ENCODE measurements at regions not wholly inside any gene's neighbourhood (a gene's known extent, or its start where the extent isn't known, plus 50 kb on each side); places are given as distances from the start of the nearest gene placed in this dataset.

- no peak for DNase-seq (ENCODE audit: low read depth)
- no peak for TF ChIP-seq CTCF (conservative IDR thresholded peaks at IDR 0.05; ENCODE audit: low read depth, low read length)
- H3K4me3 ChIP-seq (ENCODE audit: low read depth, low read length), result no peak overlapping the region
Observed at GRCh38 chr3:101950985-101951733, 101.8 kb downstream of the NFKBIZ start.

- H3K4me3 ChIP-seq (ENCODE audit: low read depth, low read length), result no peak overlapping the region
- no peak for TF ChIP-seq CTCF (conservative IDR thresholded peaks at IDR 0.05; ENCODE audit: low read depth, low read length)
- DNase-seq (ENCODE audit: low read depth), result no peak
Observed at GRCh38 chr3:101954361-101954760, 105.0 kb downstream of the NFKBIZ start.

GRCh38 chr3:101954936-101955335 is 105.6 kb downstream of the NFKBIZ start:
- DNase-seq (ENCODE audit: low read depth), result no peak
- H3K4me3 ChIP-seq (ENCODE audit: low read depth, low read length), result no peak overlapping the region
- no peak for TF ChIP-seq CTCF (conservative IDR thresholded peaks at IDR 0.05; ENCODE audit: low read depth, low read length)

GRCh38 chr3:101962055-101962454 is 112.7 kb downstream of the NFKBIZ start:
- DNase-seq (ENCODE audit: low read depth), result no peak
- no peak overlapping the region for H3K4me3 ChIP-seq (ENCODE audit: low read depth, low read length)
- TF ChIP-seq CTCF (conservative IDR thresholded peaks at IDR 0.05; ENCODE audit: low read depth, low read length), result no peak

- no peak overlapping the region for H3K4me3 ChIP-seq (ENCODE audit: low read depth, low read length)
- DNase-seq (ENCODE audit: low read depth), result no peak
- no peak for TF ChIP-seq CTCF (conservative IDR thresholded peaks at IDR 0.05; ENCODE audit: low read depth, low read length)
Observed at GRCh38 chr3:101963902-101964362, 114.6 kb downstream of the NFKBIZ start.

- no peak overlapping the region for H3K4me3 ChIP-seq (ENCODE audit: low read depth, low read length)
- TF ChIP-seq CTCF (conservative IDR thresholded peaks at IDR 0.05; ENCODE audit: low read depth, low read length), result no peak
- no peak for DNase-seq (ENCODE audit: low read depth)
Observed at GRCh38 chr3:101964861-101965260, 115.5 kb downstream of the NFKBIZ start.

GRCh38 chr3:101966226-101966625 is 116.9 kb downstream of the NFKBIZ start:
- TF ChIP-seq CTCF (conservative IDR thresholded peaks at IDR 0.05; ENCODE audit: low read depth, low read length), result no peak
- H3K4me3 ChIP-seq (ENCODE audit: low read depth, low read length), result no peak overlapping the region
- no peak for DNase-seq (ENCODE audit: low read depth)
